A549 (cell line): ENCODE measurements at regions not wholly inside any gene's neighbourhood (a gene's known extent, or its start where the extent isn't known, plus 50 kb on each side); places are given as distances from the start of the nearest gene placed in this dataset.

Experiments used
- ATAC-seq, 2 experiments: fragments of 200-7000 bp in 1 of 2; fragments of >200 bp in 1 of 2; cut with Nextera tagmentation in 1 of 2; cut with Tn5 transposase in 1 of 2; 3 replicates each; pipeline versions ENCODE4 v1.8.0 to v1.9.1; 2018 to 2020; ENCODE audit warnings: mild to moderate bottlenecking in 1 of 2, moderate library complexity in 1 of 2
- CTCF ChIA-PET: fragments of 300-600 bp; sonication (Branson Sonifier 250); formaldehyde crosslinking; extraction: SDS; loops from one replicate; lab custom pipeline; 2021; ENCODE audit warnings: antibody characterized with exemption, inconsistent platforms; lab: Yijun Ruan, JAX
- POLR2A ChIA-PET: fragments of 350-600 bp; formaldehyde crosslinking; extraction: SDS; loops from one replicate; lab custom pipeline; 2021; ENCODE audit warnings: antibody characterized with exemption, inconsistent platforms; lab: Yijun Ruan, JAX
- DNase-seq, 2 experiments: peaks; one replicate each; pipeline versions ENCODE4 v3.0.0 to v3.0.0-alpha.2; 2011 to 2016; ENCODE audit warnings: low read depth in 1 of 2, low spot score in 1 of 2
- FAIRE-seq: peaks from 2 replicates; lab custom pipeline; 2011; peaks lifted over from hg19 to GRCh38; lab: Jason Lieb, UNC
- H3K27ac ChIP-seq, 2 experiments: fragments of >200 bp; sonication (Bioruptor Twin); formaldehyde crosslinking; 3 replicates each; pipeline ENCODE4 v1.5.1; 2016 to 2017
- H3K4me1 ChIP-seq: fragments of >200 bp; sonication (Bioruptor Twin); formaldehyde crosslinking; 3 replicates; pipeline ENCODE4 v1.6.1; 2016
- H3K4me2 ChIP-seq: fragments of >200 bp; sonication (Bioruptor Twin); formaldehyde crosslinking; 3 replicates; pipeline ENCODE4 v1.6.1; 2016
- H3K4me3 ChIP-seq: fragments of >200 bp; sonication (Bioruptor Twin); formaldehyde crosslinking; 3 replicates; pipeline ENCODE4 v1.5.1; 2016
- H3K9me3 ChIP-seq: fragments of >200 bp; sonication (Bioruptor Twin); formaldehyde crosslinking; 3 replicates; pipeline ENCODE4 v1.6.1; 2016
- BCL3 ChIP-seq: fragments of >200 bp; sonication (Bioruptor Twin); formaldehyde crosslinking; IDR thresholded peaks from 3 replicates; pipeline ENCODE4 v1.6.1; 2016
- BHLHE40 ChIP-seq: IDR thresholded peaks from 2 replicates; pipeline ENCODE4 v1.6.1; 2012; ENCODE audit warnings: low read depth, low read length, inconsistent platforms
- CBX2 ChIP-seq: fragments of 200-600 bp; sonication (generic); IDR thresholded peaks from 2 replicates; pipeline ENCODE4 v1.6.1; 2016; ENCODE audit warnings: low read depth, mild to moderate bottlenecking, borderline replicate concordance
- CHD2 ChIP-seq: fragments of 150-350 bp; IDR thresholded peaks from 2 replicates; pipeline ENCODE4 v1.6.1; 2014; ENCODE audit warnings: low read length; ENCODE audit not compliant: partially characterized antibody
- ESRRA ChIP-seq: fragments of 150-350 bp; IDR thresholded peaks from 2 replicates; pipeline ENCODE4 v1.6.1; 2014; ENCODE audit warnings: mild to moderate bottlenecking, low read length, borderline replicate concordance
- FOSL2 ChIP-seq, 2 experiments: fragments of 450-650 bp in 1 of 2; fragments of >200 bp in 1 of 2; sonication (Bioruptor Twin) in 1 of 2; formaldehyde crosslinking; IDR thresholded peaks; 2 replicates each; pipeline versions ENCODE4 v1.5.0 to v1.6.1; 2016 to 2020; ENCODE audit warnings: mild to moderate bottlenecking in 1 of 2, moderate library complexity in 1 of 2
- FOXS1 ChIP-seq: fragments of 250-450 bp; sonication (Bioruptor Pico); IDR thresholded peaks from 2 replicates; pipeline ENCODE4 v1.5.0; 2020; ENCODE audit warnings: mild to moderate bottlenecking, moderate library complexity
- GATA3 ChIP-seq: IDR thresholded peaks from 2 replicates; pipeline ENCODE4 v1.6.1; 2012; ENCODE audit warnings: borderline replicate concordance
- HDAC2 ChIP-seq: fragments of 200-600 bp; sonication (generic); IDR thresholded peaks from 2 replicates; pipeline ENCODE4 v1.6.1; 2016
- HOXB5 ChIP-seq: fragments of 250-450 bp; sonication (Bioruptor Pico); IDR thresholded peaks from 2 replicates; pipeline ENCODE4 v1.5.0; 2020; ENCODE audit warnings: mild to moderate bottlenecking, moderate library complexity
- JUN ChIP-seq, 2 experiments: fragments of >200 bp; sonication (Bioruptor Twin); formaldehyde crosslinking; IDR thresholded peaks; 2 replicates in 1 of 2; 3 replicates in 1 of 2; pipeline ENCODE4 v1.6.1; 2016 to 2017
- JUNB ChIP-seq: fragments of >200 bp; sonication (Bioruptor Twin); formaldehyde crosslinking; IDR thresholded peaks from 2 replicates; pipeline ENCODE4 v1.6.1; 2016
- MAFK ChIP-seq: fragments of 450-650 bp; IDR thresholded peaks from 2 replicates; pipeline ENCODE4 v1.6.1; 2014; ENCODE audit not compliant: partially characterized antibody
- MYC ChIP-seq: IDR thresholded peaks from 2 replicates; pipeline ENCODE4 v1.6.1; 2012; ENCODE audit warnings: mild to moderate bottlenecking, inconsistent platforms, low read length, improper control_type of control experiment, borderline replicate concordance
- NFE2L2 ChIP-seq: fragments of 150-350 bp; conservative IDR thresholded peaks from 2 replicates; pipeline ENCODE4 v1.6.1; 2014; ENCODE audit warnings: low read length
- NPAS2 ChIP-seq: fragments of 250-450 bp; sonication (Bioruptor Pico); IDR thresholded peaks from 2 replicates; pipeline ENCODE4 v1.8.0; 2022; ENCODE audit warnings: mild to moderate bottlenecking, moderate library complexity, borderline replicate concordance
- PBX3 ChIP-seq: IDR thresholded peaks from 2 replicates; pipeline ENCODE4 v1.6.1; 2012
- POLR2A ChIP-seq: IDR thresholded peaks from 2 replicates; pipeline ENCODE4 v1.6.1; 2012; ENCODE audit warnings: mild to moderate bottlenecking, low read length
- RARB ChIP-seq: fragments of 250-450 bp; sonication (Bioruptor Pico); IDR thresholded peaks from 2 replicates; pipeline ENCODE4 v1.8.0; 2021; ENCODE audit warnings: mild to moderate bottlenecking, moderate library complexity
- RCOR1 ChIP-seq: fragments of 150-350 bp; IDR thresholded peaks from 2 replicates; pipeline ENCODE4 v1.6.1; 2014; ENCODE audit warnings: antibody characterized with exemption, low read length, low read depth
- REST ChIP-seq: fragments of 200-600 bp; sonication (generic); IDR thresholded peaks from 2 replicates; pipeline ENCODE4 v1.6.1; 2016; ENCODE audit warnings: antibody characterized with exemption, mild to moderate bottlenecking, moderate library complexity
- SMC3 ChIP-seq: fragments of >200 bp; sonication (Bioruptor Twin); formaldehyde crosslinking; IDR thresholded peaks from 3 replicates; pipeline ENCODE4 v1.6.1; 2018; ENCODE audit warnings: inconsistent platforms
- ZFP36 ChIP-seq: fragments of 450-650 bp; IDR thresholded peaks from 2 replicates; pipeline ENCODE4 v1.6.1; 2014; ENCODE audit warnings: borderline replicate concordance; ENCODE audit not compliant: partially characterized antibody
- ZSCAN20 ChIP-seq: fragments of 250-450 bp; sonication (Bioruptor Pico); IDR thresholded peaks from 2 replicates; pipeline ENCODE4 v1.8.0; 2022; ENCODE audit warnings: mild to moderate bottlenecking, moderate library complexity
- WGBS: methylation state at CpG from one replicate; pipeline ENCODE4 v1.1.6; 2017; ENCODE audit errors: missing lambda C conversion rate; 5-methylcytosine and 5-hydroxymethylcytosine counted together

GRCh38 chr5:27797220-27797619, 758.8 kb upstream of the CDH9 start:
- no peak for FAIRE-seq
- Histone ChIP-seq H3K4me1 (no peaks in the 10 kb centered on the region), H3K4me3 (no peak overlapping the region), H3K27ac (no peak overlapping the region), H3K9me3 (no peaks in the 10 kb centered on the region)
- TF ChIP-seq REST, result no peak
- TF ChIP-seq ZSCAN20 (CRISPR knock-in tag), result no peak
- TF ChIP-seq JUN (IDR thresholded peaks at IDR 0.05), result no peak
- no peak for TF ChIP-seq NFE2L2
- no peak for TF ChIP-seq PBX3
- no peak for TF ChIP-seq POLR2A
- TF ChIP-seq JUNB, result no peak
- no peak for TF ChIP-seq RCOR1
- TF ChIP-seq RARB (CRISPR knock-in tag), result no peak
- no peak for TF ChIP-seq ESRRA
- TF ChIP-seq CHD2, result no peak
- TF ChIP-seq BHLHE40, result no peak
- no peak for TF ChIP-seq CBX2
- TF ChIP-seq, all 56 proteins: peak for 0
- DNase-seq (no peak), ATAC-seq (no peak)
- no peak overlapping the region for H3K4me2 ChIP-seq
- WGBS, result 100% methylated on average over 1 of the region's 1 CpG
- CTCF ChIA-PET, result no interaction called here
- POLR2A ChIA-PET, result no interaction called here

DNA sequence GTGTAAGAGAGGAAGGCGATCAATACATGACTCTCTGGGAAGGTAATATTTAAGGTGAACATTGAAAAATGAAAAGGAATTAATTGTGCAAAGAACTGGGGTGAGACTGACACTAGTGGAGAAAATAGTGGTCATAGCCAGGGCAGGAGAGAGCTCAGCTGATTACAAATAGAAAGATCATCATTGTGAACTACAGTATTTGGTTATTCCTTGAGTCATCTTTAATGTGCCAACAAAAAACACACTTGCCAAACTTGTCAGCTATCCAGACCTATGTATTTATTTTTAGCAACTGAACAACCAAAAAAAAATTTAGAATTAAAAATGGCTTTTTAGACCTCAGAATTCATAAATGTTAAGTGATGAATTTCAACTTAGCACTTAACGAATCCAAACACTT, 749.8 kb upstream of the CDH9 start:
- ChIA-PET POLR2A (no interaction called here), CTCF (no interaction called here)
- Histone ChIP-seq H3K27ac (no peak overlapping the region), H3K4me2 (no peak overlapping the region), H3K4me1 (no peaks in the 10 kb centered on the region), H3K9me3 (no peaks in the 10 kb centered on the region), H3K4me3 (no peak overlapping the region)
- ATAC-seq (no peak), FAIRE-seq (no peak), DNase-seq (no peak)
- TF ChIP-seq FOSL2 (IDR thresholded peaks at IDR 0.05), result no peak
- no peak for TF ChIP-seq FOSL2 (CRISPR knock-in tag; IDR thresholded peaks at IDR 0.05)
- no peak for TF ChIP-seq MYC
- no peak for TF ChIP-seq GATA3
- no peak for TF ChIP-seq HDAC2
- no peak for TF ChIP-seq MAFK
- no peak for TF ChIP-seq SMC3
- no peak for TF ChIP-seq RCOR1
- no peak for TF ChIP-seq BCL3
- TF ChIP-seq HOXB5, result no peak
- no peak for TF ChIP-seq ZFP36
- TF ChIP-seq NPAS2 (CRISPR knock-in tag), result no peak
- TF ChIP-seq FOXS1 (CRISPR knock-in tag), result no peak
- WGBS, result 81% methylated on average over 2 of the region's 2 CpGs
